H1 (cell line): ENCODE measurements at regions not wholly inside any gene's neighbourhood (a gene's known extent, or its start where the extent isn't known, plus 50 kb on each side); places are given as distances from the start of the nearest gene placed in this dataset.

Experiments
- CTCF ChIA-PET: fragments of 300-600 bp; sonication (Branson Sonifier 250); formaldehyde crosslinking; loops from one replicate; lab custom pipeline; 2021; ENCODE audit not compliant: partially characterized antibody; lab: Charles Lee
- POLR2A ChIA-PET: fragments of 300-600 bp; sonication (Branson Sonifier 250); formaldehyde crosslinking; loops from one replicate; lab custom pipeline; 2021; ENCODE audit warnings: inconsistent platforms; ENCODE audit not compliant: partially characterized antibody; lab: Charles Lee
- DNase-seq, 2 experiments: peaks; one replicate each; pipeline versions ENCODE4 v3.0.0 to v3.0.0-alpha.2; 2010 to 2022; ENCODE audit warnings: low spot score in 2 of 2, low read depth in 1 of 2, mixed read lengths in 1 of 2
- FAIRE-seq: peaks from 2 replicates; lab custom pipeline; 2011; peaks lifted over from hg19 to GRCh38; lab: Jason Lieb, UNC
- H2AFZ ChIP-seq: 2 replicates; pipeline ENCODE4 v1.8.1; 2012; ENCODE audit warnings: low read length, inconsistent platforms
- H2AK5ac ChIP-seq: 2 replicates; pipeline ENCODE4 v1.6.1; 2013; ENCODE audit warnings: low read depth, low read length
- H2BK120ac ChIP-seq: replicated peaks from 2 replicates; pipeline ENCODE3; 2013; ENCODE audit warnings: low read depth, low read length, inconsistent platforms
- H2BK12ac ChIP-seq: 2 replicates; pipeline ENCODE4 v1.6.1; 2013; ENCODE audit warnings: low read depth, low read length
- H2BK15ac ChIP-seq: 2 replicates; pipeline ENCODE4 v1.6.1; 2013; ENCODE audit warnings: low read length
- H2BK20ac ChIP-seq: 2 replicates; pipeline ENCODE4 v1.6.1; 2013; ENCODE audit warnings: low read length
- H2BK5ac ChIP-seq: 2 replicates; pipeline ENCODE4 v1.6.1; 2013; ENCODE audit warnings: low read depth, low read length
- H3K14ac ChIP-seq: 2 replicates; pipeline ENCODE4 v1.6.1; 2013; ENCODE audit warnings: inconsistent platforms; ENCODE audit not compliant: insufficient read length
- H3K18ac ChIP-seq: 2 replicates; pipeline ENCODE4 v1.6.1; 2013; ENCODE audit warnings: low read length; ENCODE audit errors: extremely low read depth
- H3K23ac ChIP-seq: 2 replicates; pipeline ENCODE4 v1.6.1; 2013; ENCODE audit warnings: inconsistent platforms; ENCODE audit not compliant: insufficient read length
- H3K23me2 ChIP-seq: 2 replicates; pipeline ENCODE4 v1.6.1; 2013; ENCODE audit warnings: low read depth, low read length
- H3K27ac ChIP-seq: 2 replicates; pipeline ENCODE4 v1.6.1; 2011; ENCODE audit warnings: low read depth, low read length, inconsistent platforms
- H3K27me3 ChIP-seq, 4 experiments: replicated peaks in 1 of 4; 1 replicate in 1 of 4; 2 replicates in 3 of 4; pipeline versions ENCODE4 v1.6.1 to v1.8.1; 2011 to 2013; ENCODE audit warnings: low read length in 3 of 4, mild to moderate bottlenecking in 3 of 4, inconsistent platforms in 2 of 4, mixed read lengths in 2 of 4, moderate library complexity in 1 of 4; ENCODE audit not compliant: control insufficient read depth in 3 of 4, insufficient read depth in 3 of 4; ENCODE audit errors: extremely low read depth in 1 of 4
- H3K36me3 ChIP-seq, 4 experiments: 2 replicates each; pipeline versions ENCODE4 v1.6.1 to v1.8.1; 2011 to 2013; ENCODE audit warnings: mild to moderate bottlenecking in 4 of 4, low read length in 3 of 4, moderate library complexity in 2 of 4, control low read depth in 1 of 4, inconsistent platforms in 1 of 4; ENCODE audit not compliant: insufficient read depth in 4 of 4, control insufficient read depth in 2 of 4
- H3K4ac ChIP-seq: replicated peaks from 2 replicates; pipeline ENCODE3; 2013; ENCODE audit warnings: low read length, low read depth, mixed read lengths, inconsistent platforms; ENCODE audit not compliant: insufficient read length
- H3K4me1 ChIP-seq, 4 experiments: replicated peaks in 1 of 4; 1 replicate in 1 of 4; 2 replicates in 3 of 4; pipeline versions ENCODE4 v1.6.1 to v1.8.1; 2011 to 2013; ENCODE audit warnings: low read length in 3 of 4, inconsistent platforms in 2 of 4, mixed read lengths in 1 of 4; ENCODE audit not compliant: insufficient read depth in 4 of 4, control insufficient read depth in 3 of 4
- H3K4me2 ChIP-seq, 2 experiments: 2 replicates each; pipeline versions ENCODE4 v1.6.1 to v1.8.1; 2011 to 2013; ENCODE audit warnings: low read depth in 2 of 2, low read length in 2 of 2, control low read depth in 1 of 2, inconsistent platforms in 1 of 2, mild to moderate bottlenecking in 1 of 2; ENCODE audit not compliant: insufficient read depth in 1 of 2
- H3K4me3 ChIP-seq, 4 experiments: fragments of 200-600, 300-600 bp in 1 of 4; sonication (generic), shearing (Covaris generic), sonication (Bioruptor Twin) in 1 of 4; 2 replicates each; pipeline versions ENCODE4 v1.5.1 to v1.8.1; 2011 to 2016; ENCODE audit warnings: low read length in 4 of 4, low read depth in 3 of 4, control low read depth in 2 of 4, inconsistent platforms in 2 of 4, mild to moderate bottlenecking in 2 of 4, mixed read lengths in 1 of 4, moderate library complexity in 1 of 4; ENCODE audit not compliant: insufficient read depth in 2 of 4; ENCODE audit errors: extremely low read depth in 1 of 4
- H3K56ac ChIP-seq: replicated peaks from 2 replicates; pipeline ENCODE3; 2013; ENCODE audit warnings: low read depth, mild to moderate bottlenecking, mixed read lengths, low read length, inconsistent platforms; ENCODE audit not compliant: insufficient read length
- H3K79me1 ChIP-seq: 2 replicates; pipeline ENCODE4 v1.6.1; 2013; ENCODE audit warnings: low read depth, low read length, control low read depth
- H3K79me2 ChIP-seq, 2 experiments: 2 replicates each; pipeline versions ENCODE4 v1.6.1 to v1.8.1; 2012 to 2013; ENCODE audit warnings: low read length in 2 of 2, mild to moderate bottlenecking in 2 of 2, inconsistent platforms in 1 of 2; ENCODE audit not compliant: insufficient read depth in 2 of 2, control insufficient read depth in 1 of 2
- H3K9ac ChIP-seq, 4 experiments: replicated peaks in 1 of 4; 1 replicate in 1 of 4; 2 replicates in 3 of 4; pipeline versions ENCODE4 v1.6.1 to v1.8.1; 2011 to 2013; ENCODE audit warnings: low read depth in 3 of 4, low read length in 3 of 4, control low read depth in 2 of 4, mild to moderate bottlenecking in 2 of 4, moderate library complexity in 2 of 4, inconsistent platforms in 1 of 4; ENCODE audit errors: extremely low read depth in 1 of 4
- H3K9me3 ChIP-seq, 2 experiments: 2 replicates each; pipeline versions ENCODE4 v1.6.1 to v1.8.1; 2012 to 2013; ENCODE audit warnings: mild to moderate bottlenecking in 2 of 2, moderate library complexity in 2 of 2, control low read depth in 1 of 2, inconsistent platforms in 1 of 2, low read depth in 1 of 2, low read length in 1 of 2, mixed read lengths in 1 of 2; ENCODE audit not compliant: insufficient read depth in 2 of 2
- H4K20me1 ChIP-seq, 2 experiments: replicated peaks in 1 of 2; 2 replicates each; pipeline versions ENCODE3 to v1.8.1; 2011 to 2013; ENCODE audit warnings: inconsistent platforms in 2 of 2, low read length in 2 of 2, mild to moderate bottlenecking in 1 of 2; ENCODE audit not compliant: insufficient read depth in 2 of 2, control insufficient read depth in 1 of 2
- H4K5ac ChIP-seq: 2 replicates; pipeline ENCODE4 v1.6.1; 2013; ENCODE audit warnings: low read length, low read depth, mixed read lengths, inconsistent platforms; ENCODE audit not compliant: insufficient read length
- H4K8ac ChIP-seq: 2 replicates; pipeline ENCODE4 v1.8.0; 2013; ENCODE audit warnings: mild to moderate bottlenecking, moderate library complexity, low read length, inconsistent platforms; ENCODE audit not compliant: insufficient read depth; ENCODE audit errors: extremely low read depth
- H4K91ac ChIP-seq: replicated peaks from 2 replicates; pipeline ENCODE3; 2013; ENCODE audit warnings: low read length, mixed read lengths, inconsistent platforms; ENCODE audit not compliant: insufficient read length
- ASH2L ChIP-seq: fragments of 200-600, 300-600 bp; sonication (generic); IDR thresholded peaks from one replicate; pipeline ENCODE4 v1.7.1; 2017; ENCODE audit warnings: low read length
- BCL11A ChIP-seq, 2 experiments: IDR thresholded peaks; one replicate each; pipeline ENCODE4 v1.6.1; 2011; ENCODE audit warnings: low read depth in 2 of 2, low read length in 2 of 2, mild to moderate bottlenecking in 2 of 2
- CBX5 ChIP-seq: fragments of 300-800, 300-1000 bp; sonication (generic); IDR thresholded peaks from 2 replicates; pipeline ENCODE4 v1.7.1; 2016; ENCODE audit warnings: antibody characterized with exemption, low read length, low read depth
- CBX8 ChIP-seq: fragments of 300-800, 300-1000 bp; sonication (generic); IDR thresholded peaks from 2 replicates; pipeline ENCODE4 v1.7.1; 2016; ENCODE audit warnings: low read depth, low read length, borderline replicate concordance
- CREB1 ChIP-seq: IDR thresholded peaks from 2 replicates; pipeline ENCODE4 v1.6.1; 2012; ENCODE audit warnings: inconsistent platforms
- FOSL1 ChIP-seq: IDR thresholded peaks from 2 replicates; pipeline ENCODE4 v1.6.1; 2011; ENCODE audit warnings: mild to moderate bottlenecking, low read depth, low read length, moderate library complexity; ENCODE audit not compliant: insufficient read depth
- KDM4A ChIP-seq: IDR thresholded peaks from one replicate; pipeline ENCODE4 v1.7.1; 2012; ENCODE audit warnings: low read depth, mild to moderate bottlenecking, moderate library complexity, low read length, inconsistent platforms; ENCODE audit not compliant: severe bottlenecking
- POLR2A ChIP-seq, 2 experiments: IDR thresholded peaks; 1 replicate in 1 of 2; 2 replicates in 1 of 2; pipeline ENCODE4 v1.6.1; 2011; ENCODE audit warnings: low read depth in 2 of 2, low read length in 2 of 2, mild to moderate bottlenecking in 2 of 2; ENCODE audit errors: control extremely low read depth in 1 of 2
- RFX5 ChIP-seq: IDR thresholded peaks from 2 replicates; pipeline ENCODE4 v1.6.1; 2011; ENCODE audit warnings: low read depth, low read length, improper control_type of control experiment, borderline replicate concordance
- RXRA ChIP-seq: IDR thresholded peaks from 2 replicates; pipeline ENCODE4 v1.6.1; 2011; ENCODE audit warnings: low read depth, mild to moderate bottlenecking, low read length, moderate library complexity; ENCODE audit not compliant: insufficient read depth
- SP1 ChIP-seq: IDR thresholded peaks from 2 replicates; pipeline ENCODE4 v1.6.1; 2011; ENCODE audit warnings: low read depth, low read length
- SP4 ChIP-seq: IDR thresholded peaks from 2 replicates; pipeline ENCODE4 v1.6.1; 2012; ENCODE audit warnings: low read length, inconsistent platforms
- TAF1 ChIP-seq: IDR thresholded peaks from 2 replicates; pipeline ENCODE4 v1.6.1; 2011; ENCODE audit warnings: mild to moderate bottlenecking, low read depth, low read length
- WGBS, 2 experiments: shearing (Covaris generic) in 1 of 2; methylation state at CpG; one replicate each; pipeline versions ENCODE4 v1.1.6 to v1.1.7; 2013 to 2015; ENCODE audit warnings: low lambda C conversion rate in 2 of 2, mixed read lengths in 2 of 2, inconsistent platforms in 1 of 2, low coverage in 1 of 2, missing lambda C conversion rate in 1 of 2; ENCODE audit not compliant: insufficient replicate concordance in 2 of 2, insufficient coverage in 1 of 2, insufficient read length in 1 of 2; ENCODE audit errors: extremely low coverage in 1 of 2, missing lambda C conversion rate in 1 of 2; 5-methylcytosine and 5-hydroxymethylcytosine counted together
- TF ChIP-seq, protein P1 (sequence below): IDR thresholded peaks from 2 replicates; pipeline ENCODE4 v1.6.1; 2012; ENCODE audit warnings: inconsistent platforms

DNA sequence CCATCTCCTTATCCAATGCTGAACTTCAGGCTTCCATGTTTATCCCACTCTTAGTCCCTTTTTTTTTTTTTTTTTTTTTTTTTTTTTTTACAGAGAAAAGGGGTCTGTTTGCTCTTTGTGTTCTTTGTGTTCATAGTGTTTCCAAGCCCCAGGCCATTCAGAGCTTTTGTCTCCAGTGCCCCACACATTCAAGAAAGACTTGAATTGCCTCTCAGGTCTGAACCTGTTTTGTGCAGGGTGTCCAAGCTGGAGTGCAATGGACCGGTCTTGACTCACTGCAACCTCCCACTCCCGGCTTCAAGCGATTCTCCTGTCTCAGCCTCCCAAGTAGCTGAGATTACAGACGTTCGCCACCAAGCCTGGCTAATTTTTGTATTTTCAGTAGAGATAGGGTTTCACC is 191.2 kb downstream of the PALM2AKAP2 start:
- H4K8ac ChIP-seq: no peak overlapping the region; the same call in 1 of the 2 replicates
- H3K9me3 ChIP-seq: no peaks in the 10 kb centered on the region
- CTCF ChIA-PET: interaction anchor here (0.6 to 7.5 kb wide), 6 partner anchors 15 to 517 kb away, joined by 3 to 61 read pairs (median 4); no protein-coding TSS in a partner anchor
- no peak overlapping the region for H4K91ac ChIP-seq
- no peak overlapping the region for H3K4me2 ChIP-seq
- H3K79me2 ChIP-seq: no peaks in the 10 kb centered on the region
- no peaks in the 10 kb centered on the region for H4K20me1 ChIP-seq
- no peak overlapping the region for H4K5ac ChIP-seq
- no peaks in the 10 kb centered on the region for H3K79me1 ChIP-seq
- no peaks in the 10 kb centered on the region for H3K23me2 ChIP-seq
- H3K27ac ChIP-seq: no peak overlapping the region
- no peak overlapping the region for H3K56ac ChIP-seq
- H3K4ac ChIP-seq: no peak overlapping the region
- H2BK20ac ChIP-seq: no peak overlapping the region
- no peak overlapping the region for H3K18ac ChIP-seq
- no peak overlapping the region for H3K9ac ChIP-seq
- H3K27me3 ChIP-seq: no peaks in the 10 kb centered on the region
- H3K36me3 ChIP-seq: no peaks in the 10 kb centered on the region
- no peak overlapping the region for H2BK120ac ChIP-seq
- WGBS, 2 experiments: 98% methylated on average over 5 of the region's 5 CpGs; no CpG with 5 or more reads in 1 of the 2 experiments
- H2AFZ ChIP-seq: no peak overlapping the region
- no peak overlapping the region for H3K4me3 ChIP-seq
- no peak for DNase-seq
- no peak for TF ChIP-seq SP1
- no peak for TF ChIP-seq BCL11A (IDR thresholded peaks at IDR 0.05; ENCODE audit: low read depth in 2 of 2, low read length in 2 of 2)
- TF ChIP-seq FOSL1: no peak
- TF ChIP-seq POLR2A (IDR thresholded peaks at IDR 0.05; ENCODE audit: control extremely low read depth in 1 of 2, low read depth in 2 of 2, low read length in 2 of 2): no peak
- no peak for TF ChIP-seq ASH2L
- no peak for TF ChIP-seq KDM4A
- TF ChIP-seq TAF1: no peak
- TF ChIP-seq CBX8: no peak
- TF ChIP-seq, protein P1, sequence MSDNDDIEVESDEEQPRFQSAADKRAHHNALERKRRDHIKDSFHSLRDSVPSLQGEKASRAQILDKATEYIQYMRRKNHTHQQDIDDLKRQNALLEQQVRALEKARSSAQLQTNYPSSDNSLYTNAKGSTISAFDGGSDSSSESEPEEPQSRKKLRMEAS: no peak
- TF ChIP-seq CREB1: no peak
- TF ChIP-seq CBX5: no peak
- TF ChIP-seq RXRA: no peak
- TF ChIP-seq SP4: no peak
- no peak for TF ChIP-seq RFX5
- H2BK15ac ChIP-seq: no peak overlapping the region
- H2AK5ac ChIP-seq: no peak overlapping the region
- FAIRE-seq: no peak
- H3K14ac ChIP-seq: no peak overlapping the region
- H3K4me1 ChIP-seq: no peaks in the 10 kb centered on the region; a peak in 1 of 7 replicates
- no peak overlapping the region for H2BK12ac ChIP-seq
- no peak overlapping the region for H3K23ac ChIP-seq
- POLR2A ChIA-PET: interaction anchor here (1.1 kb wide), 1 partner anchor 34 kb away, joined by 3 read pairs; no protein-coding TSS in a partner anchor
- H2BK5ac ChIP-seq: no peak overlapping the region
